NCI-H2171 (cell line): ENCODE measurements at regions not wholly inside any gene's neighbourhood (a gene's known extent, or its start where the extent isn't known, plus 50 kb on each side); places are given as distances from the start of the nearest gene placed in this dataset.
"Not testable (repeated sequence)": the region's sequence is repeated elsewhere in the genome, so short reads cannot be mapped to it uniquely, and the experiment has no call there.

Experiments
- DNase-seq: peaks from one replicate; lab custom pipeline; 2025; lab: John Stamatoyannopoulos, UW

- DNase-seq, result no peak
Observed at GRCh38 chr17:72472106-72472505, 351.3 kb downstream of the SOX9 start.

DNA sequence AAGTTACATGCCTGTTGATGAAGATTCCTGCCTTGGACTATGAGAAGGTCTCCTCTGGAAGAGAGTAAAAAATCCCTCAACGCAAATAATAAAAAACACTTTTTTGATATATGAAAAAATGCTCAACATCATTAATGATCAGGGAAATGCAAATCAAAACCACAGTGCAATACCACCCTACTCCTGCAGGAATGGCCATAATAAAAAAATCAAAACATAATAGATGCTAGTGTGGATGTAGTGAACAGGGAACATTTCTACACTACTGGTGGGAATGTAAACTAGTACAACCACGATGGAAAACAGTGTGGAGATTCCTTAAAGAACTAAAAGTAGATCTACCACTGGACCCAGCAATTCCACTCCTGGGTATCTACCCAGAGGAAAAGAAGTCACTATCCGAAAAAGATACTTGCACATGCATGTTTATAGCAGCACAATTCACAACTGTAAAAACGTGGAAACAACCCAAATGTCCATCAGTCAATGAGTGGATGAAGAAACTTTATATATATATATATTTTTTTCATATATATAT, 352.1 kb downstream of the SOX9 start:
- not testable (repeated sequence) for DNase-seq

DNA sequence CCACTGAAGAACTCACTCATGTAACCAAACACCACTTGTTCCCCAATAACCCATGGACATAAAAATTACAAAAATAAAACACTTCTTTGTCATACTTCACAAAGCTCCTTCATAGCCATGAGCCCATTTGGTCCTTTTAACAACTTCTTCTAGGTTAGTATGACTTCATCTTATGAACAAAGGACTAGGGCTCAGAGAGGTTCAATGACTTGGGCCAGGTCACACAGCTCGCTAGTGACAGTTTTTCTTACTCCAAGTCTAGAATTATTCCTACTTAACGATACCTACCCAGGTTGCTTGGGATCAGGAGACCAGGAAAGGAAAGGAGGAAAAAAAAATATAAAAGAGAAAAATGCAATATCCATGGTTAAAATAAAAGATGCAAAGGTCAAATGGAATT, 353.4 kb downstream of the SOX9 start:
- DNase-seq, result no peak

DNA sequence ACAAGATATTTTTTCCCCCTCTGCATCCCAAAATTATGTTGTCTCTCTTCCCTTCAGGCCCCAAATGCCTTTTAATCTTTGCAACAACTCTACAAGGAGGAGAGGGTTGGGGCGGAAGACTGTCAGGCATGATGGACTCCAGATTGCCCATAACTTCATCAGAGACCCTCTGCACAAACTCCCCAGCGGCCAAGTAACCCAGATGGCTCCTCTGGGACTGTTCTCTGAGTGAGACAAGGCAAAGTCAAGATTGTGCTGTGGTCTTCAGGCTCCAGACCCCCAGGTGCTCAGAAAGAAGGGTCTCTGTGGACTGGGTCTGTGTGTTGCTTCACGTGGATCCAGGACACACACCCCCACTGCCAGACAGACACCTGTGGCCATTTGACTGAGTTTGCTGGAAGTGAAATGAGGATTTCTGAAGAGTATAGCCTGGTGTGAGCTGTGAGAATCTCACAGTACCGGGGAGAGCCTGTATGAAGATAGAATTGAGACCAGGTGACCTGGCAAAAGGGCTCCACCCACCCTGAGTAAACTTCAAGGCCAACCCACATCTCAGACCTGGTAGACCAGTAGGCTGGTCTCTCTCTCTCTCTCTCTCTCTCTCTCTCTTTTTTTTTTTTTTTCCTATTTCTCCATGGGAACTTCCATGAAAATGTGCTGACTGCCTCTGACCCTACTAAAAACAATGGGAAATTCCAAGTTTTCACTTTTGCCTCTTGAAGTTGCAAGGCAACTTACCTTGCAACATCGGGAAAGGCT, 354.1 kb downstream of the SOX9 start:
- no peak for DNase-seq

DNA sequence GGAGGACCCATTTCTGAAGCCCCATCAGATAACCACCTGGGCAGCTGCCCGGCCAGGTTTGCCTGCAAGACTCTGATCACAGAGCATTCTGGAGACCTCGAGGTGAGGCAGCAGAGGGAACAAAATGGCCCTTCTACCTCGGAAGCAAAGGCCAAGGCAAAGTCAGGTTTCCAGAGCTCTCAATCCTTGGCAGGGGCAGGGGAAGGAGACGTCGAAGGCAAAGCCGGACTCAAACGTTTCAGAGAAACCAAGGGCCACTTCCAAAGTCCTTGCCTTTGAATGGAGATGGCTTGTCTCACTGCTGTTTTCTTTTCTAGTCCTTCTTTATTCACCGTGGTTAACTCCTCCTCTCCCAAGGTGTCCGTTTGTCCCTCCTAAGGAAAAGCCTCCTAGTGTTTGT, 355.3 kb downstream of the SOX9 start:
- no peak for DNase-seq

GRCh38 chr17:72476575-72476986, 355.8 kb downstream of the SOX9 start:
- no peak for DNase-seq

- peak; percentile 92 for DNase-seq
Observed at GRCh38 chr17:72477491-72477890, 356.7 kb downstream of the SOX9 start.

DNA sequence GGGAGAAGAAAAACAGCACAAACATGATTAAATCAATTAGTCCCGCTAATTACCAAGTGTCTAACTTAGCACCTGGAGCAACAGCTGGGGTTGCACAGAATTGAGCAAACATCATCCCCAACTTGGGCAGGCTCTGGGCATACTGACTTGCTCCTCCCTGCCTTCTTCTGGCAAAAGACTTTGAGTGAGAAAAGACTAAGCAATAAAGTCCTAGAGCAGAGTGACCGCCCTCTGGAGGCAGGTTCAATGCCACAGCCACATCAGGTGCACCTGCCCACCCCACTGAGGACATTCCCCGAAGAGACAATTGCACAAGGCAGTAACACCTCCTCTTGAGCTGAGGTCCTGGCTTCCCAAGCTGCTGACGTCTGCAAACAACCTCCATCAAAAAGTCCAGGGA, 358.3 kb downstream of the SOX9 start:
- DNase-seq, result peak; percentile 46

DNA sequence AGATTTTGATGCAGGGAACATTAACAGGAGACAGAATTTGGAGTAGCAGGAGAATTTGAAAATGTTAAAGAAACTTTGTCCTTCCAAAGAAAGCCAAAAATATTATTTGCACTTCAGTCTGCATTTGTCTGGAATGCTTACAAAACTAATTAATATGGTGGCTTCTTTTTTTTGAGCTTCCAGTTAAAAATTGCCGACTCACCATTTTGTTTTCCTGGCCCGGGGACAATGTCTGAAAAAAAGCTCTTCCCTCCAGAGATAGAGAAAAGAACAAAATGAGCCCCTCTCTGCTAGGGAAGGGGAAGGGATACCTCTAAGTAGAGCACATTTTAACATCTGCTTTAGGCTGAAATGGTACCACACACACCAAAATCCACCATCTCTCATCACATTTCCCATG, 360.8 kb downstream of the SOX9 start:
- DNase-seq, result no peak

DNA sequence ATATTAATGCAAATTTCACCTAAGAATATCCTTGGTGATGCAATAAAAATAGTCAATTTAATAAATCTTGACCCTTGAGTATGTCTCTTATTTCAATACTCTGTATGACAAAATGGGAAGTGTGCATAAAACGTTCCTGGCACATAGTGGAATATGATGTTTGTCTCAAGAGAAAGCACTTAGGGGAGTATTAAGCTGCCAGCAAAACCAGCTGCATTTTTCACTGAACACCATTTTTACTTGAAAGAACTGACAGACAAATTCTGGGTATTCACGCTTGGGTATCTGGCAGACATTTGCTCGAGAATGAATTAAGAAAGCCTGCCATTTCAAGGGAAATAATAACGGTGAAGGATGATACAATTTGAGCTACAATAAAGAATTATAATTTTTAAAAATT, 364.8 kb downstream of the SOX9 start:
- DNase-seq, result no peak

- DNase-seq, result no peak
Observed at GRCh38 chr17:72486806-72487205, 366.0 kb downstream of the SOX9 start.

GRCh38 chr17:72487731-72488494, 367.1 kb downstream of the SOX9 start:
- DNase-seq, result no peak

DNA sequence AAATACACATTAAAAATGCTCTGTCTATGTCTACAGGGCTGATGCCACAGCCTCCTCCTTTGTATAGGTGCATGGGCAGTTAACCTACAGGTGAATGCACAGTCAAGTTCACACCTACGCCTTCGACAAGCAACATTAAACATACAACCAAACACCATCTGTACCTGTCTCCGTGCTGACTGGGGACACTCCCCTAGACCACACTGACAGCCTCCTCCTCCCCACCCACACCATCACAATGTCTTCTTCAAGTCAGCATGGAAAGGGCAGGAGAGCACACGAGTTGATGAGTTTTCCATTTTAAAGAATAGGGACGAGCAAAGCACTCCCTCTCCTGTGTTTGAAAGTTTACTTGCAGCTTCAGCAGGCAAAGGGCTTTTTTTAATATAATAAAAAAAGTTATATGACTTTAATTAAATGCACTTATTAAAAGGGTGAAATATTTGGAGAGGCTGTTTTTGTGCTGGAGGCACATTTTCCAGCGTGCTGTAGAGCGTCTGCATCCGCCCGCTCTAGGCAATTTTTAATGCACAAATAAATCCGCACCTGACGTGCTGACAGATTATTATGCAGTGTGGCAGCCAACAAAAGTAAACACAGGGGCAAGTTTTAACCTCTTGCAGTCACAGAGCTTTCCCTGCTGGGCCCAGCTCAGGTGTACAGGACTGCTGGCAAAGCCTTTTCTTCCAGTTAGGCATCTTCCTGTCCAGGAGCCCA, 367.9 kb downstream of the SOX9 start:
- peak; percentile 70 for DNase-seq

- no peak for DNase-seq
Observed at GRCh38 chr17:72489272-72489641, 368.4 kb downstream of the SOX9 start.

DNA sequence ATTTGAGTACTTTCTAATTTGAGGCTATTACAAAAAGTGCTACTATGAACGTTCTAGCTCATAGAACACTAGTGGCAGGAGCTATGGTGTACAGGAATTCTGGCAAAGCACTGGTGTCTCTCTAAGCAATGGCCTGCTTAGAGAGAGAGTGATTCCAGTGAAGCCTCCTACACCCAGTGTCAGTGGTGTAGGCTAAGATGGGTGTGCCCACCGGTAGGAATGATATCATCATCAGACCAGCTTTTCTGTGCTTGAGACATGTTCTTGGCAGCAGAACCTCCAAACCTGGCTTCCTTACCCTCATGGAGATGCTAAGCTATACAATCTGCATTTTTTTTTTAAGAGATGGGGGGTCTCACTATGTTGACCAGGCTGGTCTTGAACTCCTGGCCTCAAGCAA, 370.3 kb downstream of the SOX9 start:
- no peak for DNase-seq

- no peak for DNase-seq
Observed at GRCh38 chr17:72492494-72492893, 371.7 kb downstream of the SOX9 start.

GRCh38 chr17:72492941-72493340, 372.1 kb downstream of the SOX9 start:
- DNase-seq, result no peak

- DNase-seq, result peak; percentile 52
Observed at GRCh38 chr17:72494566-72494965, 373.7 kb downstream of the SOX9 start.

DNA sequence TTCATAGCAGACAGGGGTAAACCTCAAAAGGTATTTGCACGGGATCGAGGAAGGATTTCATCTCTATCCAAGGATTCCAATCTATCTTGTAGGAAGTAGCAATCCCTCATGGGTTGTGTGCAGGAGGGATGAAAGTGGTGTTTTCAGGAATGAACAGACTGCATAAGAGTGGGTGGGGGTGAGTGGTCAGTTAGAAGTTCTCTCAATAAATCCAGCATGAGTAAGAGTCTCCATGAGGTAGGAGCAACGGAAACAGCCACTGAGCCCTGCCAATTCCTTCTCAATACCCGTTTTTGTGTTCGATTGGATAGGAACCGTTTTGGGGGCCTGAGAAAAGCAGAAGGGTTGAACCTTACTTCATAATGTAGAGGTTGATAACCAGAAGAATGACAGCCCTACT, 375.6 kb downstream of the SOX9 start:
- DNase-seq, result no peak

DNA sequence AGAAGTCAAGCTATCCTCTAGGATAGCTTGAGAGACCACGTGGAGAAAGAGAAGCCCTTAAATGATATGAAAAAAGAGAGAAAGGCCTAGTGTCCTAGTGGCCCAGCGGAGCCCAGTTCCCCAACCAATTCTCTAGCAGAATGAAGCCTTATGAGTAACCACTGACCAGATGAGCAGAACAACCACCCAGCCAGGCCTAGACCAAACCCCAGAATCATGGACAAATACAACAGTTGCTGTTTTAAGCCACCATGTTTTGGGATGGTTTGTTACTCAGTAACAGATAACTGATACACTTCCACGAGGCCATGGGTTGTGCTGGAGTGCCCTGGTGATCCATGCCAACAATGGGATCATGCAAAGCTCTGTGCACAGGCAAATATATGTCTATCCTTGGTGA, 377.1 kb downstream of the SOX9 start:
- no peak for DNase-seq

DNA sequence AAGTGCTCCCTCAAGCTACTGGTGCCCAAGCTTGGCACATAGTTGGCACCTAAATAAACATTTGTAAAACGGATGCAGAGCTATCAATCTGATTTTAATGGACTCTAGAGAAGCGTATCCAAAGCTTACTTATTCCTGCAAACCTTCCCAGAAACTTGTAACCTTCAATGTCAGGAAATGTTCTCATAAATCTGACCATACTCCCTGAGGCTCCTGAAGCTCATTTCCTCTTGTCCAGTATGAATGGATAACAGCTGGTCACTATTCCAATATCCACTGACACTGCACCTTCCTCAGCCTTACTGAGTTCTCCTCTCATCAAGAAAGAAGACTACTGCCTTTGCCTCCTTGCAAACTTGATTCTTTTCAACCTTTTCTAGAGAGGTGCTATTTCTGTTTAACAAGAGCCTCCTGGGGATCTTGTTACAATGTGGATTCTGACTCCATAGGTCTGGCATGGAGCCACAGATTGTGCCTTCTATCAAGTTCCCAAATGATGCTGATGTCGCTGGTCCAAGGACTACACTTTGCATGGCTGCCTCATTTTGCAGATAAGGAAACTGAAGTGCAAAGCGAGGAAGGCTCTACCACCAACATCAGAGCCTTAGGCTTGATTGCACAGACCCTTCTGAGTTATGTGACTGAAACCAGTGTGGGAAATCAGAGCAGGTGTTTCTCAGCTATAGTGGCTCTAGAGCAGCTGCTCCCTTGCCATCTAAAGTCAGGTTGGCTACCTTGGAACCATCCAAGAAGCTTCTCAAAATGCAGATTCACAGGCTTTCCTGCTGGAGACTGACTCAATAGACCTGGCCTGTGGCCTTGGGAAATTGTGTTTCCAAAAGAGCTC, 377.8 kb downstream of the SOX9 start:
- DNase-seq, result peak; percentile 61
